ENCODE measurements at regions not wholly inside any gene's neighbourhood (a gene's known extent, or its start where the extent isn't known, plus 50 kb on each side); places are given as distances from the start of the nearest gene placed in this dataset.

GRCh38 chr21:26719750-26720149 is 125.5 kb downstream of the ADAMTS1 start:
- peaks cover 5% of the 10 kb centered on the region for H3K27me3 Mint-ChIP-seq (ENCODE audit: low read depth)
- intact Hi-C loops (cut with micrococcal nuclease): loop anchor here (5.0 kb wide), 1 partner anchor 983 kb away; no protein-coding TSS in a partner anchor

GRCh38 chr21:26717146-26717739 is 128.0 kb downstream of the ADAMTS1 start:
- CTCF ChIA-PET: interaction anchor here (0.7 to 2.3 kb wide), 12 partner anchors 9 to 1110 kb away, joined by 3 to 8 read pairs (median 4); partner anchors contain the start of gene MRPL39
- intact Hi-C loops (cut with micrococcal nuclease): loop anchor here (1.0 to 5.0 kb wide), 5 partner anchors 546 to 1109 kb away; partner anchors contain the start of gene APP
- no peak for DNase-seq
- Mint-ChIP-seq H3K27ac (no peak overlapping the region), H3K4me1 (ENCODE audit: low read depth) (no peaks in the 10 kb centered on the region), H3K9me3 (no peaks in the 10 kb centered on the region), H3K4me3 (no peak overlapping the region), H3K36me3 (ENCODE audit: low read depth) (no peaks in the 10 kb centered on the region), H3K27me3 (ENCODE audit: low read depth) (peaks cover 10% of the 10 kb centered on the region)

More at GRCh38 chr21:26719750-26720149, 125.5 kb downstream of the ADAMTS1 start:
- no peak for DNase-seq
- CTCF ChIA-PET: no interaction called here
- no peaks in the 10 kb centered on the region for H3K36me3 Mint-ChIP-seq (ENCODE audit: low read depth)
- H3K9me3 Mint-ChIP-seq: no peaks in the 10 kb centered on the region
- no peaks in the 10 kb centered on the region for H3K4me1 Mint-ChIP-seq (ENCODE audit: low read depth)
- H3K27ac Mint-ChIP-seq: no peak overlapping the region
- H3K4me3 Mint-ChIP-seq: no peak overlapping the region

- no peak overlapping the region for H3K4me3 Mint-ChIP-seq
- no peak overlapping the region for H3K27ac Mint-ChIP-seq
- H3K9me3 Mint-ChIP-seq: no peaks in the 10 kb centered on the region
- peaks cover 10% of the 10 kb centered on the region for H3K27me3 Mint-ChIP-seq (ENCODE audit: low read depth)
- CTCF ChIA-PET: interaction anchor here (0.7 to 1.5 kb wide), 3 partner anchors 25 to 86 kb away, joined by 4 to 5 read pairs (median 5); no protein-coding TSS in a partner anchor
- no peaks in the 10 kb centered on the region for H3K4me1 Mint-ChIP-seq (ENCODE audit: low read depth)
- no peaks in the 10 kb centered on the region for H3K36me3 Mint-ChIP-seq (ENCODE audit: low read depth)
- DNase-seq: peak; percentile 30
- intact Hi-C loops (cut with micrococcal nuclease): loop anchor here (2.0 to 5.0 kb wide), 2 partner anchors 545 to 986 kb away; partner anchors contain the start of gene APP
Observed at GRCh38 chr21:26715878-26716506, 129.2 kb downstream of the ADAMTS1 start.

GRCh38 chr21:26715116-26715515 is 130.1 kb downstream of the ADAMTS1 start:
- Mint-ChIP-seq H3K27me3 (ENCODE audit: low read depth) (peaks cover 10% of the 10 kb centered on the region), H3K9me3 (no peaks in the 10 kb centered on the region), H3K4me3 (no peak overlapping the region), H3K27ac (no peak overlapping the region), H3K36me3 (ENCODE audit: low read depth) (no peaks in the 10 kb centered on the region), H3K4me1 (ENCODE audit: low read depth) (no peaks in the 10 kb centered on the region)
- intact Hi-C loops (cut with micrococcal nuclease): loop anchor here (5.0 kb wide), 1 partner anchor 987 kb away; no protein-coding TSS in a partner anchor
- DNase-seq: no peak
- CTCF ChIA-PET: interaction anchor here (0.7 to 1.5 kb wide), 2 partner anchors 50 to 85 kb away, joined by 5 read pairs; no protein-coding TSS in a partner anchor

GRCh38 chr21:26710155-26710554 is 135.1 kb downstream of the ADAMTS1 start:
- H3K4me1 Mint-ChIP-seq (ENCODE audit: low read depth): no peaks in the 10 kb centered on the region
- H3K27me3 Mint-ChIP-seq (ENCODE audit: low read depth): peaks cover 6% of the 10 kb centered on the region
- H3K36me3 Mint-ChIP-seq (ENCODE audit: low read depth): no peaks in the 10 kb centered on the region
- intact Hi-C loops (cut with micrococcal nuclease): no loop called here
- no peak for DNase-seq
- no peak overlapping the region for H3K4me3 Mint-ChIP-seq
- H3K9me3 Mint-ChIP-seq: no peaks in the 10 kb centered on the region
- CTCF ChIA-PET: no interaction called here
- no peak overlapping the region for H3K27ac Mint-ChIP-seq

- no peak overlapping the region for H3K4me3 Mint-ChIP-seq
- intact Hi-C loops (cut with micrococcal nuclease): no loop called here
- peaks cover 2% of the 10 kb centered on the region for H3K27me3 Mint-ChIP-seq (ENCODE audit: low read depth)
- no peaks in the 10 kb centered on the region for H3K4me1 Mint-ChIP-seq (ENCODE audit: low read depth)
- CTCF ChIA-PET: interaction anchor here (1.2 kb wide), 1 partner anchor 8 kb away, joined by 5 read pairs; no protein-coding TSS in a partner anchor
- DNase-seq: no peak
- no peaks in the 10 kb centered on the region for H3K9me3 Mint-ChIP-seq
- no peaks in the 10 kb centered on the region for H3K36me3 Mint-ChIP-seq (ENCODE audit: low read depth)
- no peak overlapping the region for H3K27ac Mint-ChIP-seq
Observed at GRCh38 chr21:26709090-26709489, 136.0 kb upstream of the CYYR1 start.

- no peaks in the 10 kb centered on the region for H3K4me1 Mint-ChIP-seq (ENCODE audit: low read depth)
- DNase-seq: no peak
- no peaks in the 10 kb centered on the region for H3K27me3 Mint-ChIP-seq (ENCODE audit: low read depth)
- no peak overlapping the region for H3K4me3 Mint-ChIP-seq
- no peak overlapping the region for H3K27ac Mint-ChIP-seq
- H3K9me3 Mint-ChIP-seq: no peaks in the 10 kb centered on the region
- H3K36me3 Mint-ChIP-seq (ENCODE audit: low read depth): no peaks in the 10 kb centered on the region
- CTCF ChIA-PET: interaction anchor here (0.6 to 1.2 kb wide), 2 partner anchors 9 to 676 kb away, joined by 4 to 5 read pairs; no protein-coding TSS in a partner anchor
- intact Hi-C loops (cut with micrococcal nuclease): no loop called here
Observed at GRCh38 chr21:26708223-26708800, 135.2 kb upstream of the CYYR1 start.

GRCh38 chr21:26707246-26707645 is 134.2 kb upstream of the CYYR1 start:
- H3K4me3 Mint-ChIP-seq: no peak overlapping the region
- no peaks in the 10 kb centered on the region for H3K27me3 Mint-ChIP-seq (ENCODE audit: low read depth)
- intact Hi-C loops (cut with micrococcal nuclease): no loop called here
- no peak for DNase-seq
- no peaks in the 10 kb centered on the region for H3K36me3 Mint-ChIP-seq (ENCODE audit: low read depth)
- H3K9me3 Mint-ChIP-seq: no peaks in the 10 kb centered on the region
- H3K4me1 Mint-ChIP-seq (ENCODE audit: low read depth): no peaks in the 10 kb centered on the region
- CTCF ChIA-PET: no interaction called here
- H3K27ac Mint-ChIP-seq: no peak overlapping the region

- CTCF ChIA-PET: interaction anchor here (0.7 kb wide), 1 partner anchor 1081 kb away, joined by 3 read pairs; no protein-coding TSS in a partner anchor
- H3K27me3 Mint-ChIP-seq (ENCODE audit: low read depth): peaks cover 9% of the 10 kb centered on the region
- H3K36me3 Mint-ChIP-seq (ENCODE audit: low read depth): no peaks in the 10 kb centered on the region
- H3K9me3 Mint-ChIP-seq: no peaks in the 10 kb centered on the region
- intact Hi-C loops (cut with micrococcal nuclease): no loop called here
- H3K4me1 Mint-ChIP-seq (ENCODE audit: low read depth): no peaks in the 10 kb centered on the region
- DNase-seq: no peak
- H3K27ac Mint-ChIP-seq: no peak overlapping the region
- H3K4me3 Mint-ChIP-seq: no peak overlapping the region
Observed at GRCh38 chr21:26698416-26698815, 125.3 kb upstream of the CYYR1 start.

GRCh38 chr21:26691416-26691815 is 118.3 kb upstream of the CYYR1 start:
- H3K27ac Mint-ChIP-seq: no peak overlapping the region
- no peak overlapping the region for H3K4me3 Mint-ChIP-seq
- CTCF ChIA-PET: interaction anchor here (0.6 to 1.1 kb wide), 3 partner anchors 25 to 217 kb away, joined by 3 to 4 read pairs (median 4); no protein-coding TSS in a partner anchor
- DNase-seq: no peak
- intact Hi-C loops (cut with micrococcal nuclease): no loop called here
- H3K4me1 Mint-ChIP-seq (ENCODE audit: low read depth): peaks cover 2% of the 10 kb centered on the region
- peaks cover 12% of the 10 kb centered on the region for H3K27me3 Mint-ChIP-seq (ENCODE audit: low read depth)
- H3K9me3 Mint-ChIP-seq: no peaks in the 10 kb centered on the region
- H3K36me3 Mint-ChIP-seq (ENCODE audit: low read depth): no peaks in the 10 kb centered on the region

GRCh38 chr21:26686705-26687104 is 113.6 kb upstream of the CYYR1 start:
- Mint-ChIP-seq H3K27me3 (ENCODE audit: low read depth) (no peaks in the 10 kb centered on the region), H3K9me3 (no peaks in the 10 kb centered on the region), H3K4me3 (no peak overlapping the region), H3K36me3 (ENCODE audit: low read depth) (peaks cover 3% of the 10 kb centered on the region), H3K27ac (no peak overlapping the region), H3K4me1 (ENCODE audit: low read depth) (peaks cover 6% of the 10 kb centered on the region)
- intact Hi-C loops (cut with micrococcal nuclease): no loop called here
- CTCF ChIA-PET: interaction anchor here (0.6 kb wide), 1 partner anchor 534 kb away, joined by 3 read pairs; no protein-coding TSS in a partner anchor
- DNase-seq: no peak

- Mint-ChIP-seq H3K27me3 (ENCODE audit: low read depth) (no peaks in the 10 kb centered on the region), H3K27ac (no peak overlapping the region), H3K9me3 (no peaks in the 10 kb centered on the region), H3K36me3 (ENCODE audit: low read depth) (peaks cover 3% of the 10 kb centered on the region), H3K4me1 (ENCODE audit: low read depth) (peaks cover 6% of the 10 kb centered on the region), H3K4me3 (no peak overlapping the region)
- peak; percentile 60 for DNase-seq
- intact Hi-C loops (cut with micrococcal nuclease): no loop called here
- CTCF ChIA-PET: interaction anchor here (1.0 kb wide), 1 partner anchor 9 kb away, joined by 3 read pairs; no protein-coding TSS in a partner anchor
Observed at GRCh38 chr21:26686278-26686677, 113.2 kb upstream of the CYYR1 start.

Measured in activated naive CD4-positive, alpha-beta T cell treated with anti-CD3 and anti-CD28 coated beads for 36 hours (primary cell).